H9 (cell line): ENCODE measurements at regions not wholly inside any gene's neighbourhood (a gene's known extent, or its start where the extent isn't known, plus 50 kb on each side); places are given as distances from the start of the nearest gene placed in this dataset.

ENCODE experiments used
- DNase-seq: peaks from one replicate; pipeline ENCODE4 v3.0.0-alpha.2; 2017
- H2AFZ ChIP-seq: one replicate; pipeline ENCODE4 v1.6.1; 2013; ENCODE audit warnings: mild to moderate bottlenecking, low read length, control low read depth, moderate library complexity
- H2AK5ac ChIP-seq: 2 replicates; pipeline ENCODE4 v1.6.1; 2013; ENCODE audit warnings: low read length, control low read depth, mixed read lengths; ENCODE audit not compliant: insufficient read length
- H2BK120ac ChIP-seq: one replicate; pipeline ENCODE4 v1.6.1; 2013; ENCODE audit warnings: low read depth, mild to moderate bottlenecking, low read length, control low read depth, inconsistent platforms; ENCODE audit not compliant: poor library complexity, severe bottlenecking
- H2BK12ac ChIP-seq: 2 replicates; pipeline ENCODE4 v1.6.1; 2013; ENCODE audit warnings: low read length, control low read depth, mixed read lengths, low read depth; ENCODE audit not compliant: insufficient read length
- H2BK15ac ChIP-seq: 2 replicates; pipeline ENCODE4 v1.6.1; 2013; ENCODE audit warnings: low read depth, low read length, control low read depth
- H2BK20ac ChIP-seq: one replicate; pipeline ENCODE4 v1.6.1; 2013; ENCODE audit warnings: low read depth, mild to moderate bottlenecking, low read length, control low read depth, inconsistent platforms; ENCODE audit not compliant: poor library complexity, severe bottlenecking
- H2BK5ac ChIP-seq: 2 replicates; pipeline ENCODE4 v1.6.1; 2013; ENCODE audit warnings: low read length, control low read depth, mixed read lengths; ENCODE audit not compliant: insufficient read length
- H3K14ac ChIP-seq: 2 replicates; pipeline ENCODE4 v1.6.1; 2013; ENCODE audit warnings: low read length, control low read depth; ENCODE audit not compliant: insufficient read depth
- H3K18ac ChIP-seq: 2 replicates; pipeline ENCODE4 v1.6.1; 2013; ENCODE audit warnings: low read depth, mild to moderate bottlenecking, mixed read lengths, low read length, control low read depth; ENCODE audit not compliant: insufficient read length
- H3K23ac ChIP-seq: 2 replicates; pipeline ENCODE4 v1.6.1; 2013; ENCODE audit warnings: low read length, control low read depth, mixed read lengths, low read depth; ENCODE audit not compliant: insufficient read length
- H3K23me2 ChIP-seq: 2 replicates; pipeline ENCODE4 v1.6.1; 2013; ENCODE audit warnings: low read depth, mild to moderate bottlenecking, mixed read lengths, low read length, control low read depth; ENCODE audit not compliant: insufficient read length, poor library complexity, severe bottlenecking
- H3K27ac ChIP-seq: 2 replicates; pipeline ENCODE4 v1.5.1; 2013; ENCODE audit warnings: low read length, control low read depth, mixed read lengths, low read depth; ENCODE audit not compliant: insufficient read length
- H3K27me3 ChIP-seq: 2 replicates; pipeline ENCODE4 v1.6.1; 2013; ENCODE audit warnings: low read length, control low read depth, inconsistent platforms; ENCODE audit not compliant: insufficient read depth
- H3K4ac ChIP-seq: 2 replicates; pipeline ENCODE4 v1.6.1; 2013; ENCODE audit warnings: low read depth, mild to moderate bottlenecking, control low read depth, inconsistent platforms, low read length, moderate library complexity
- H3K4me1 ChIP-seq: 2 replicates; pipeline ENCODE4 v1.6.1; 2013; ENCODE audit warnings: low read length, control low read depth, inconsistent platforms; ENCODE audit not compliant: insufficient read depth
- H3K4me2 ChIP-seq: 2 replicates; pipeline ENCODE4 v1.6.1; 2013; ENCODE audit warnings: low read length, control low read depth, mixed read lengths; ENCODE audit not compliant: insufficient read length, insufficient read depth
- H3K56ac ChIP-seq: 2 replicates; pipeline ENCODE4 v1.6.1; 2013; ENCODE audit warnings: low read depth, mild to moderate bottlenecking, mixed read lengths, low read length, control low read depth; ENCODE audit not compliant: insufficient read length
- H3K79me1 ChIP-seq: 2 replicates; pipeline ENCODE4 v1.6.1; 2013; ENCODE audit warnings: low read depth, mild to moderate bottlenecking, moderate library complexity, low read length, control low read depth, inconsistent platforms; ENCODE audit not compliant: insufficient read depth, poor library complexity, severe bottlenecking
- H3K79me2 ChIP-seq: 2 replicates; pipeline ENCODE4 v1.6.1; 2013; ENCODE audit warnings: low read length, control low read depth, inconsistent platforms; ENCODE audit not compliant: insufficient read depth
- H3K9ac ChIP-seq: 2 replicates; pipeline ENCODE4 v1.6.1; 2013; ENCODE audit warnings: low read length, control low read depth, mixed read lengths; ENCODE audit not compliant: insufficient read length; ENCODE audit errors: extremely low read depth
- H3K9me3 ChIP-seq: one replicate; pipeline ENCODE4 v1.6.1; 2013; ENCODE audit warnings: low read depth, low read length, inconsistent platforms; ENCODE audit not compliant: control insufficient read depth
- H3T11ph ChIP-seq: one replicate; pipeline ENCODE4 v1.6.1; 2013; ENCODE audit warnings: mild to moderate bottlenecking, low read length, control low read depth, inconsistent platforms
- H4K20me1 ChIP-seq: one replicate; pipeline ENCODE4 v1.6.1; 2013; ENCODE audit not compliant: control insufficient read depth, insufficient read length, insufficient read depth
- H4K5ac ChIP-seq: 2 replicates; pipeline ENCODE4 v1.6.1; 2013; ENCODE audit warnings: low read depth, mild to moderate bottlenecking, mixed read lengths, low read length, control low read depth; ENCODE audit not compliant: insufficient read length
- H4K8ac ChIP-seq: replicated peaks from 2 replicates; pipeline ENCODE4 v1.6.1; 2013; ENCODE audit warnings: low read length, control low read depth, mixed read lengths, low read depth; ENCODE audit not compliant: insufficient read length
- H4K91ac ChIP-seq: 2 replicates; pipeline ENCODE4 v1.6.1; 2013; ENCODE audit warnings: low read depth, mild to moderate bottlenecking, moderate library complexity, mixed read lengths, low read length, control low read depth; ENCODE audit not compliant: insufficient read length
- H3K27ac Mint-ChIP-seq, 3 experiments: 2 replicates in 2 of 3; 3 replicates in 1 of 3; pipeline ENCODE4 v1.8.0; 2020 to 2021; ENCODE audit warnings: mixed read lengths in 3 of 3, mild to moderate bottlenecking in 1 of 3, moderate library complexity in 1 of 3
- H3K27me3 Mint-ChIP-seq: 2 replicates; pipeline ENCODE4 v1.8.0; 2021; ENCODE audit warnings: low read depth, mild to moderate bottlenecking, moderate library complexity, mixed read lengths
- H3K36me3 Mint-ChIP-seq, 3 experiments: 2 replicates in 2 of 3; 3 replicates in 1 of 3; pipeline ENCODE4 v1.8.0; 2020 to 2021; ENCODE audit warnings: low read depth in 3 of 3, mixed read lengths in 3 of 3; ENCODE audit not compliant: insufficient read depth in 1 of 3
- H3K4me1 Mint-ChIP-seq, 2 experiments: 2 replicates each; pipeline ENCODE4 v1.8.0; 2020; ENCODE audit warnings: mixed read lengths in 2 of 2
- H3K4me3 Mint-ChIP-seq, 2 experiments: 2 replicates in 1 of 2; 3 replicates in 1 of 2; pipeline ENCODE4 v1.8.0; 2020 to 2021; ENCODE audit warnings: mild to moderate bottlenecking in 2 of 2, mixed read lengths in 2 of 2, moderate library complexity in 1 of 2
- H3K9me3 Mint-ChIP-seq, 2 experiments: 2 replicates in 1 of 2; 3 replicates in 1 of 2; pipeline ENCODE4 v1.8.0; 2020; ENCODE audit warnings: mild to moderate bottlenecking in 2 of 2, mixed read lengths in 2 of 2, moderate library complexity in 1 of 2
- WGBS: extraction: QIAGEN DNeasy Blood & Tissue Kit; methylation state at CpG from one replicate; pipeline ENCODE4 v1.1.7; 2013; ENCODE audit warnings: missing lambda C conversion rate, low lambda C conversion rate, mixed read lengths; ENCODE audit not compliant: insufficient read length; ENCODE audit errors: extremely low coverage; 5-methylcytosine and 5-hydroxymethylcytosine counted together
- TF ChIP-seq, protein P1 (sequence below): fragments of 200-600 bp; sonication (generic); conservative IDR thresholded peaks from 3 replicates; pipeline ENCODE4 v1.8.0; 2021; ENCODE audit warnings: antibody characterized with exemption, mild to moderate bottlenecking

DNA sequence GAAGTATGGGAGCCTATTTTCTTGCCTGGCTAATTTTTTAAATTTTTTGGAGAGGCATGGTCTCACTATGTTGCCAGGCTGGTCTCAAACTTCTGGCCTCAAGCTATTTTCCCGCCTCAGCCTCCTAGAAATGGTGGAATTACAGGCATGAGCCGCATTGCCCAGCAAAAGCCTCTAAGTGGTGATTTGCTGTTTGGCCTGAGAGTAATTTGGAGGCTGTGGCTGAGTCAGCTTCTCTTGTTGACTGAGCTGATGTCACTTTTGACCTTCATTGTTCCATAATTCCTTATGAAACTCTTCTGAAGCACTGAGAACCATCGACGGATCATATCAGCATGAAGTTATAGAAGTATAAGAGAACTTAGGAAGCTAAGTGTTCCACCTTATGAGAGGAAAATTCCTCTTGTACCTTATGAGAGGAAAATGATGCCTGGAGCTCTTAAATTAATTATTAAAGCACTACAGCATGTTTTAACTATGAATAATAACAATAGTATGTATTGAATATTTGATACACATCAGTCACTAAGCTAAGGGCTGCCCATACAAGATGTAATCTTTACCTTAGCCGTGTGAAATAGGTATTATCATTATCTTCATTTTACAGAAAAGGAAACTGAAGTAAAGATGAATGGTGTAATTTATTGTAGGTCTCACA, 220.8 kb upstream of the MON1B start:
- H4K91ac ChIP-seq = no peak overlapping the region
- DNase-seq = no peak
- H3K4me3 Mint-ChIP-seq = no peak overlapping the region
- H3K56ac ChIP-seq = no peak overlapping the region
- no peaks in the 10 kb centered on the region for H3K27me3 ChIP-seq
- H3K9ac ChIP-seq = no peak overlapping the region
- H4K5ac ChIP-seq = no peak overlapping the region
- H3K14ac ChIP-seq = no peak overlapping the region
- H3K23me2 ChIP-seq = no peaks in the 10 kb centered on the region
- no peaks in the 10 kb centered on the region for H3K79me2 ChIP-seq
- H3K27ac ChIP-seq = no peak overlapping the region
- no peak overlapping the region for H2BK120ac ChIP-seq
- no peak overlapping the region for H2AFZ ChIP-seq
- H3K4me1 ChIP-seq = no peaks in the 10 kb centered on the region
- H3K4ac ChIP-seq = no peak overlapping the region
- H4K20me1 ChIP-seq = no peaks in the 10 kb centered on the region
- no peak overlapping the region for H3K18ac ChIP-seq
- no peak overlapping the region for H2BK12ac ChIP-seq
- no peak overlapping the region for H2BK20ac ChIP-seq
- no peak overlapping the region for H2BK5ac ChIP-seq
- no peak overlapping the region for H3K27ac Mint-ChIP-seq
- no peak overlapping the region for H2AK5ac ChIP-seq
- H3K9me3 ChIP-seq = no peaks in the 10 kb centered on the region
- no peaks in the 10 kb centered on the region for H3K36me3 Mint-ChIP-seq
- no peak overlapping the region for H2BK15ac ChIP-seq
- TF ChIP-seq, protein P1, sequence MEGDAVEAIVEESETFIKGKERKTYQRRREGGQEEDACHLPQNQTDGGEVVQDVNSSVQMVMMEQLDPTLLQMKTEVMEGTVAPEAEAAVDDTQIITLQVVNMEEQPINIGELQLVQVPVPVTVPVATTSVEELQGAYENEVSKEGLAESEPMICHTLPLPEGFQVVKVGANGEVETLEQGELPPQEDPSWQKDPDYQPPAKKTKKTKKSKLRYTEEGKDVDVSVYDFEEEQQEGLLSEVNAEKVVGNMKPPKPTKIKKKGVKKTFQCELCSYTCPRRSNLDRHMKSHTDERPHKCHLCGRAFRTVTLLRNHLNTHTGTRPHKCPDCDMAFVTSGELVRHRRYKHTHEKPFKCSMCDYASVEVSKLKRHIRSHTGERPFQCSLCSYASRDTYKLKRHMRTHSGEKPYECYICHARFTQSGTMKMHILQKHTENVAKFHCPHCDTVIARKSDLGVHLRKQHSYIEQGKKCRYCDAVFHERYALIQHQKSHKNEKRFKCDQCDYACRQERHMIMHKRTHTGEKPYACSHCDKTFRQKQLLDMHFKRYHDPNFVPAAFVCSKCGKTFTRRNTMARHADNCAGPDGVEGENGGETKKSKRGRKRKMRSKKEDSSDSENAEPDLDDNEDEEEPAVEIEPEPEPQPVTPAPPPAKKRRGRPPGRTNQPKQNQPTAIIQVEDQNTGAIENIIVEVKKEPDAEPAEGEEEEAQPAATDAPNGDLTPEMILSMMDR = no peak
- no peak overlapping the region for H3K23ac ChIP-seq
- WGBS = no CpG with 5 or more reads among the region's 5 CpGs
- H4K8ac ChIP-seq = no peak overlapping the region
- no peak overlapping the region for H3T11ph ChIP-seq
- no peaks in the 10 kb centered on the region for H3K79me1 ChIP-seq
- H3K4me1 Mint-ChIP-seq = no peaks in the 10 kb centered on the region
- no peak overlapping the region for H3K4me2 ChIP-seq
- no peaks in the 10 kb centered on the region for H3K9me3 Mint-ChIP-seq
- H3K27me3 Mint-ChIP-seq = no peaks in the 10 kb centered on the region; the same call in 1 of the 2 replicates
